Upper lobe of right lung (tissue), 1 donor: ENCODE measurements at regions not wholly inside any gene's neighbourhood (a gene's known extent, or its start where the extent isn't known, plus 50 kb on each side); places are given as distances from the start of the nearest gene placed in this dataset.

Experiments
- ATAC-seq: fragments of 200-7000 bp; cut with Tn5 transposase; one replicate; pipeline ENCODE4 v1.9.1; 2020; ENCODE audit warnings: mild to moderate bottlenecking, moderate library complexity
- DNase-seq: peaks from one replicate; pipeline ENCODE4 v3.0.0-alpha.2; 2020
- H3K27ac ChIP-seq: fragments of 200-600 bp; one replicate; pipeline ENCODE4 v1.8.0; 2022
- H3K27me3 ChIP-seq: fragments of 200-600 bp; one replicate; pipeline ENCODE4 v1.8.0; 2022; ENCODE audit warnings: mild to moderate bottlenecking
- H3K36me3 ChIP-seq: fragments of 200-600 bp; one replicate; pipeline ENCODE4 v1.8.0; 2022
- H3K4me1 ChIP-seq: fragments of 200-600 bp; one replicate; pipeline ENCODE4 v1.8.0; 2022
- H3K4me3 ChIP-seq: fragments of 200-600 bp; one replicate; pipeline ENCODE4 v1.8.0; 2022; ENCODE audit warnings: mild to moderate bottlenecking
- H3K9me3 ChIP-seq: fragments of 200-600 bp; one replicate; pipeline ENCODE4 v1.8.0; 2022
- intact Hi-C: fragments of 100-400 bp; cut with DNase I; formaldehyde crosslinking; loops from one replicate; pipeline ENCODE4 v1.11.0; 2022
- TF ChIP-seq, protein P1 (sequence below): fragments of 200-600 bp; IDR thresholded peaks from one replicate; pipeline ENCODE4 v1.8.0; 2022; ENCODE audit warnings: antibody characterized with exemption
- donor health status: DM: no; HTN: yes; CAD: no; lungs with severe emphysema.

DNA sequence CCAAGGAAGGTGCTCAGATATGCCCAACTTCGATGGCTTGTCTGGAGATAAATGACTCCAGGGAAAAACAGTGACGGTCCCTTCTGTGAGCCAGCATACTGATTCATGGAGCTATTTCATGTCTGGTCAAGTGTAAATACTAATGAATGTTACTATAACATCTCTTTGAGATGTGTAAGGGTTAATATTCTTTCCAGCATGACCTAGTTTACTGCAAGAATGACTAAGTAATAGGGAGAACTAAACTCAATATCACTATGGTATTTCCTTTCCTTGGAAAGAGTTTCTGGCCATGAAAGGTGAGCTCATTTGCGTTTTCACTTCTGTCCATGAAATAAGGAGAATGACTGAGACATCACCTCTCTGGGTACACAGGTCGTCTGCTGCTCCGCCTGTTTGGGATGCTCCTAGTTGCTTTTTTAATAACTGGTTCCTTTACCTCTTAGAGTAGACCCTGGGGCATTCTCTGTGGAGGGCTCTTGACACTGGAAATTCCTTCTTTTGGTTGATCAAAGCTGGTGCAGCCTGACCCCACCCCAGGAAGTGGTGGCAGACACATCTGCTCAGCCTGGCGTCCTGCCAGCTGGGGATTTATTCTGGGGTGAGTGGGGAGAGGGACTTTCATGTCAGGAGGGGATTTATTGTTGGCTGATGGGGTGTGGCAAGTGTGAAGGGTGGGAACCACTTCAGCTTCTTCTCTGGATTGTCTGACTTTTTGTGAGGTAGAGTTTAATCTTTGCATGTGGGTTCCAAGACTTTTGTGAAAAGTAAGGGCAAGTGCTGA, 250.0 kb upstream of the MPDZ start:
- ATAC-seq (no peak), DNase-seq (no peak)
- TF ChIP-seq, protein P1, sequence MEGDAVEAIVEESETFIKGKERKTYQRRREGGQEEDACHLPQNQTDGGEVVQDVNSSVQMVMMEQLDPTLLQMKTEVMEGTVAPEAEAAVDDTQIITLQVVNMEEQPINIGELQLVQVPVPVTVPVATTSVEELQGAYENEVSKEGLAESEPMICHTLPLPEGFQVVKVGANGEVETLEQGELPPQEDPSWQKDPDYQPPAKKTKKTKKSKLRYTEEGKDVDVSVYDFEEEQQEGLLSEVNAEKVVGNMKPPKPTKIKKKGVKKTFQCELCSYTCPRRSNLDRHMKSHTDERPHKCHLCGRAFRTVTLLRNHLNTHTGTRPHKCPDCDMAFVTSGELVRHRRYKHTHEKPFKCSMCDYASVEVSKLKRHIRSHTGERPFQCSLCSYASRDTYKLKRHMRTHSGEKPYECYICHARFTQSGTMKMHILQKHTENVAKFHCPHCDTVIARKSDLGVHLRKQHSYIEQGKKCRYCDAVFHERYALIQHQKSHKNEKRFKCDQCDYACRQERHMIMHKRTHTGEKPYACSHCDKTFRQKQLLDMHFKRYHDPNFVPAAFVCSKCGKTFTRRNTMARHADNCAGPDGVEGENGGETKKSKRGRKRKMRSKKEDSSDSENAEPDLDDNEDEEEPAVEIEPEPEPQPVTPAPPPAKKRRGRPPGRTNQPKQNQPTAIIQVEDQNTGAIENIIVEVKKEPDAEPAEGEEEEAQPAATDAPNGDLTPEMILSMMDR = no peak
- intact Hi-C loops = no loop called here
- no peaks in the 10 kb centered on the region for H3K36me3 ChIP-seq
- no peak overlapping the region for H3K4me3 ChIP-seq
- no peaks in the 10 kb centered on the region for H3K4me1 ChIP-seq
- H3K27me3 ChIP-seq = no peaks in the 10 kb centered on the region
- no peaks in the 10 kb centered on the region for H3K9me3 ChIP-seq
- no peak overlapping the region for H3K27ac ChIP-seq

DNA sequence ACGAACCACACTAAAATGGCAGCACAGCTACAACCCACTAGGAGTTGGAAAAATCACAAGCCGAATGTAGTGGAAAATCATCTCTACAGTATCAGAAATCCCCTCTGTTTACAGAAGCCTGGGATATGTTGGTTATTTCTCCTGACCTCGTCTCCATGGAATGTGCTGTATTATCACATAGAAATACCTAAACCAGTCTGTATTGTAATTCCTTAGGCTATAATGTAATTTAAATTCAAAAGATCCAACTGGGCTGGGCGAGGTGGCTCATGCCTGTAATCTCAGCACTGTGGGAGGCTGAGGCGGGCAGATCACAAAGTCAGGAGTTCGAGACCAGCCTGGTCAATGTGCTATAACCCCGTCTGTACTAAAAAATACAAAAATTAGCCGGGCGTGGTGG, 244.8 kb upstream of the MPDZ start:
- H3K27ac ChIP-seq = no peak overlapping the region
- H3K4me3 ChIP-seq = no peak overlapping the region
- no peaks in the 10 kb centered on the region for H3K27me3 ChIP-seq
- no peak for DNase-seq
- ATAC-seq = no peak
- intact Hi-C loops = no loop called here
- H3K9me3 ChIP-seq = no peaks in the 10 kb centered on the region
- TF ChIP-seq, protein P1 = no peak
- H3K4me1 ChIP-seq = no peaks in the 10 kb centered on the region
- H3K36me3 ChIP-seq = no peaks in the 10 kb centered on the region

DNA sequence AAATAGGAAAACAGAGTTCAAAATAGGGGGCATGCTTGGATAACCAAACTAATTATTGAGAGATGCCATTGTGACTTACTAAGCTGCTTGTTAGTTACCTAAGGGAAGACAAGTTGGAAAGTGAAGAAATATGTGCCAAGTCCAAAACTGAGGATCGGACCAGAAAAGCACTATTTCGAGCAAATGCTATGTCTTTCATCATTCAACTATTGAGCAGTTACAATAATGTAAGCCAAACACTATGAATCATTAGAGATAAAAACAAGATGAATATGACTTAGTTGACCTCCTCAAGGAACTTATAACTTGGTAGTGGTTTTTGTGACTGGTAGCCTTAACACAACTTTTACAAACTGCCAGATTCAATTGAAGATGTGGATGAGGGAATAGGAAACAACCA, 240.6 kb upstream of the MPDZ start:
- TF ChIP-seq, protein P1 = no peak
- DNase-seq (no peak), ATAC-seq (no peak)
- no peaks in the 10 kb centered on the region for H3K36me3 ChIP-seq
- H3K4me1 ChIP-seq = no peaks in the 10 kb centered on the region
- intact Hi-C loops = no loop called here
- H3K4me3 ChIP-seq = no peak overlapping the region
- no peak overlapping the region for H3K27ac ChIP-seq
- no peaks in the 10 kb centered on the region for H3K27me3 ChIP-seq
- H3K9me3 ChIP-seq = no peaks in the 10 kb centered on the region

DNA sequence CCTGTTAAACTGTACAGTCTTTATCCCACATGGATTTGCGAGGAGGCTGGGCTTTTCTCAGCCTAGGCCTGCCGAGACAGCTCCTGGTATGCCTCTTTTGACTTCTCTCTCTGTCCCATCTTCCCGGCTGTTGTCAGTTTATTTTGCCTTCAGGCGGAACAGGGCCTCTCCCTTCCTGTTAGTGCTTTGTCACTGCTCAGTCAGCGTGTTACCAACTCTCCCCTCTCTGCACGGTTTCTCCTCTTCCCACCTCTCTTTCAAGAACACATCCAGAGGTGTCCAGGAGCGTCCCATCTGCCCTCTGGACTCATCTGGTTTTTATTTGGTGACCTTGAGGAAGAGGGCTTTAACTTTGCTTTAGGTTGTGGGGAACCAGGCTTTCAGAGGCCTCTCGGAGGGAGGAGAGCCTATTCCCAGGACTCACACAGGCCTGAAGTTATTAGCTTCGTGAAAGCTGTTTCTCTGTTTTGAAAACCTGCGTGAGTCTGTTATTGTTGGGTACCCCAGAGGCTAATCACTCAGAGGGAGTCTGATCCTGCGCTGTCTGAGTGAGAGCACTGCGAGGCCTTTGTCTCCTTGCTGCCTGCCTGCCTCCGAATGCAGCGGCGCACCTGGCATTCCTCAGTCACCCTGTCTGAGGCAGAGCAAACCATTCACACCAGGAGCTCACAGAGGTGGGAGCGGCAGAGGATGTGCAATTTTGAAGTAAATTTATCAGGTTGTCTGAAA, 234.4 kb upstream of the MPDZ start:
- Histone ChIP-seq H3K4me3 (no peak overlapping the region), H3K9me3 (no peaks in the 10 kb centered on the region), H3K27ac (peak overlapping the region; percentile 1), H3K27me3 (no peaks in the 10 kb centered on the region), H3K4me1 (no peaks in the 10 kb centered on the region), H3K36me3 (no peaks in the 10 kb centered on the region)
- TF ChIP-seq, protein P1 = no peak
- intact Hi-C loops = no loop called here
- ATAC-seq = no peak
- DNase-seq = no peak

DNA sequence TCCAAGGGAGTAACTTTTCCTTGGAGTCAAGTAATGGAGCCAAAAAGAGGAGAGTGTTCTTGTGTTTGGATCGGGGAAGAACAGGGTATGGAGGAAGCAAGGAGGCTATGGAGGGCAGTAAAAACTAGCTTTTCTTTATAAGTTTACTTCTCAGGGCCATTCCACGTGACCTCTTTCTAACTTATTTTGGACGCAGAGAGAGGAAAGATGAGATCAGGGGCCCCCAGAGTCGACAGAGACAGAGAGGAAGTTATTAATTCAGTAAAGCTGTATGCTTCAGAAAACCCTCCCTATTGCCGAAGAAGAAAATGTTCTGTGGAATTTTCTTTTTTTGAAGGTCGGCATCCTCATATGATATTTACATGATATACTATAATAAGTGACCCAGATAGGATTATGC, 233.8 kb upstream of the MPDZ start:
- Histone ChIP-seq H3K27ac (peak overlapping the region; percentile 1), H3K4me1 (no peaks in the 10 kb centered on the region), H3K27me3 (no peaks in the 10 kb centered on the region), H3K9me3 (no peaks in the 10 kb centered on the region), H3K4me3 (no peak overlapping the region), H3K36me3 (no peaks in the 10 kb centered on the region)
- ATAC-seq = no peak
- intact Hi-C loops = no loop called here
- DNase-seq = no peak
- TF ChIP-seq, protein P1 = no peak
